ENCODE measurements at regions not wholly inside any gene's neighbourhood (a gene's known extent, or its start where the extent isn't known, plus 50 kb on each side); places are given as distances from the start of the nearest gene placed in this dataset.

- TF ChIP-seq POLR2A (IDR thresholded peaks at IDR 0.05) (no peak), CTCF (IDR thresholded peaks at IDR 0.05) (no peak)
Observed at GRCh38 chr1:181192316-181192715, 103.8 kb downstream of the IER5 start.

Data from tibial nerve (tissue), 3 donors.